ENCODE measurements at regions not wholly inside any gene's neighbourhood (a gene's known extent, or its start where the extent isn't known, plus 50 kb on each side); places are given as distances from the start of the nearest gene placed in this dataset.

DNA sequence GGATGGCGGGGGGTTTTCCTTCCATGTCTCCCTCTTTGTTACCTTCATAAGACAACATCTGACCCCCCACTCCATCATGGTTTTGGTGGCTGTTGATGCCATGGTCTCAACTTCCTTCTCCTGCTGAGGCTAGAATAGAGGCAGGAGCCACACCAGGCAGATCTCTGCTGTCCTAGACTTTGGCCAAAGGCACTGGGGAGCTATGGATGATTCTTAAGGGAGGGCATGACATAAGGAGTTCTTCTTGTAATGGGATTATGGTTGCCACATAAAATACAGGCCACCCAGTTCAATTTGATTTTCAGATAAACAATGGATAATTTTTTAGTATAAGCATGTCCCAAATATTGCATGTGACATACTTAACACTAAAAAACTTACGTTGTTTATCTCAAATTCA, 52.2 kb upstream of the IER5L start:
- no peak for ATAC-seq
